GM23248 (cell line): ENCODE measurements at regions not wholly inside any gene's neighbourhood (a gene's known extent, or its start where the extent isn't known, plus 50 kb on each side); places are given as distances from the start of the nearest gene placed in this dataset.

Experiments used
- DNase-seq: peaks from one replicate; pipeline ENCODE4 v3.0.0-alpha.2; 2015
- H2AFZ ChIP-seq: fragments of 200-600 bp; sonication (generic); 2 replicates; pipeline ENCODE4 v1.6.1; 2016; ENCODE audit warnings: antibody characterized with exemption
- H3F3A ChIP-seq: fragments of 200-600 bp; sonication (generic); 2 replicates; pipeline ENCODE4 v1.6.1; 2016; ENCODE audit warnings: mild to moderate bottlenecking, antibody characterized with exemption, mixed run types; ENCODE audit not compliant: insufficient read depth
- H3K27ac ChIP-seq: fragments of 200-600 bp; sonication (generic); 2 replicates; pipeline ENCODE4 v1.5.1; 2016; ENCODE audit warnings: mild to moderate bottlenecking
- H3K27me3 ChIP-seq: fragments of 200-600 bp; sonication (generic); replicated peaks from 2 replicates; pipeline ENCODE4 v1.6.1; 2016; ENCODE audit warnings: mild to moderate bottlenecking; ENCODE audit not compliant: insufficient read depth
- H3K36me3 ChIP-seq: fragments of 200-600 bp; sonication (generic); 2 replicates; pipeline ENCODE4 v1.6.1; 2016; ENCODE audit warnings: low read depth, mild to moderate bottlenecking
- H3K4me1 ChIP-seq: fragments of 200-600 bp; sonication (generic); 2 replicates; pipeline ENCODE4 v1.6.1; 2016; ENCODE audit warnings: mild to moderate bottlenecking; ENCODE audit not compliant: insufficient read depth
- H3K4me2 ChIP-seq: fragments of 200-600 bp; sonication (generic); one replicate; pipeline ENCODE4 v1.6.1; 2016; ENCODE audit warnings: mild to moderate bottlenecking; ENCODE audit not compliant: unreplicated experiment
- H3K4me3 ChIP-seq: fragments of 200-600 bp; sonication (generic); 2 replicates; pipeline ENCODE4 v1.5.1; 2016; ENCODE audit warnings: mild to moderate bottlenecking
- H3K79me2 ChIP-seq: fragments of 200-600 bp; sonication (generic); 2 replicates; pipeline ENCODE4 v1.6.1; 2016; ENCODE audit warnings: mild to moderate bottlenecking; ENCODE audit not compliant: insufficient read depth
- H3K9ac ChIP-seq: fragments of 200-600 bp; sonication (generic); 2 replicates; pipeline ENCODE4 v1.6.1; 2016; ENCODE audit warnings: mild to moderate bottlenecking
- H3K9me2 ChIP-seq: fragments of 200-600 bp; sonication (generic); 2 replicates; pipeline ENCODE4 v1.6.1; 2016; ENCODE audit warnings: mixed run types, mild to moderate bottlenecking, moderate library complexity; ENCODE audit not compliant: insufficient read depth
- H3K9me3 ChIP-seq: fragments of 200-600 bp; sonication (generic); one replicate; pipeline ENCODE4 v1.6.1; 2017; ENCODE audit warnings: low read depth
- H4K20me1 ChIP-seq: fragments of 200-600 bp; sonication (generic); 2 replicates; pipeline ENCODE4 v1.6.0; 2016; ENCODE audit not compliant: insufficient read depth
- EZH2 ChIP-seq: fragments of 200-600 bp; sonication (generic); IDR thresholded peaks from 2 replicates; pipeline ENCODE4 v1.6.1; 2018; ENCODE audit warnings: antibody characterized with exemption, mild to moderate bottlenecking; ENCODE audit not compliant: insufficient read depth, poor library complexity, severe bottlenecking
- EZH2phosphoT487 ChIP-seq: fragments of 200-600 bp; sonication (generic); IDR thresholded peaks from 2 replicates; pipeline ENCODE4 v1.6.1; 2018; ENCODE audit warnings: antibody characterized with exemption, moderate library complexity, mild to moderate bottlenecking, low read depth; ENCODE audit not compliant: insufficient read depth
- WGBS, 2 experiments: methylation state at CpG; one replicate each; pipeline ENCODE4 v1.1.6; 2015 to 2017; ENCODE audit warnings: low lambda C conversion rate in 2 of 2, low coverage in 1 of 2; ENCODE audit errors: missing lambda C conversion rate in 2 of 2; 5-methylcytosine and 5-hydroxymethylcytosine counted together
- in situ Hi-C: fragments of 300-500 bp; cut with MboI; formaldehyde crosslinking; loops from 2 replicates; pipeline ENCODE4 v1.15.0; 2020

GRCh38 chr7:142553216-142553615 is 196.1 kb upstream of the PRSS1 start:
- in situ Hi-C loops, result loop anchor here (25.0 kb wide), 1 partner anchor 934 kb away; the partner anchor contains the start of gene TAS2R41
- Histone ChIP-seq H3K27ac (no peak overlapping the region), H3K79me2 (no peaks in the 10 kb centered on the region), H3K9me3 (no peaks in the 10 kb centered on the region), H4K20me1 (no peaks in the 10 kb centered on the region), H3K27me3 (no peaks in the 10 kb centered on the region), H3K4me2 (peak overlapping the region; percentile 39), H3K4me1 (peaks cover 65% of the 10 kb centered on the region), H3K36me3 (no peaks in the 10 kb centered on the region), H2AFZ (no peak overlapping the region), H3K4me3 (no peak overlapping the region), H3F3A (peaks cover 30% of the 10 kb centered on the region), H3K9me2 (no peaks in the 10 kb centered on the region), H3K9ac (no peak overlapping the region)
- peak; percentile 52 for DNase-seq
- TF ChIP-seq EZH2, result no peak
- no peak for TF ChIP-seq EZH2phosphoT487
- WGBS, 2 experiments, result 15 to 23% methylated on average over 2 of the region's 2 CpGs

- Histone ChIP-seq H3K9me2 (no peaks in the 10 kb centered on the region), H3K9me3 (no peaks in the 10 kb centered on the region), H3K9ac (no peak overlapping the region), H3K36me3 (no peaks in the 10 kb centered on the region), H3K27me3 (no peaks in the 10 kb centered on the region), H3F3A (peaks cover 3% of the 10 kb centered on the region), H3K4me2 (no peak overlapping the region), H3K27ac (no peak overlapping the region), H3K4me3 (no peak overlapping the region), H3K4me1 (peaks cover 27% of the 10 kb centered on the region), H4K20me1 (no peaks in the 10 kb centered on the region), H3K79me2 (no peaks in the 10 kb centered on the region), H2AFZ (no peak overlapping the region; the same call in 1 of the 2 replicates)
- in situ Hi-C loops, result no loop called here
- DNase-seq, result peak; percentile 54
- 50 to 66% methylated on average over 1 of the region's 1 CpG for WGBS, 2 experiments
- TF ChIP-seq EZH2 (no peak), EZH2phosphoT487 (no peak)
Observed at GRCh38 chr7:142548978-142549377, 200.3 kb upstream of the PRSS1 start.

DNA sequence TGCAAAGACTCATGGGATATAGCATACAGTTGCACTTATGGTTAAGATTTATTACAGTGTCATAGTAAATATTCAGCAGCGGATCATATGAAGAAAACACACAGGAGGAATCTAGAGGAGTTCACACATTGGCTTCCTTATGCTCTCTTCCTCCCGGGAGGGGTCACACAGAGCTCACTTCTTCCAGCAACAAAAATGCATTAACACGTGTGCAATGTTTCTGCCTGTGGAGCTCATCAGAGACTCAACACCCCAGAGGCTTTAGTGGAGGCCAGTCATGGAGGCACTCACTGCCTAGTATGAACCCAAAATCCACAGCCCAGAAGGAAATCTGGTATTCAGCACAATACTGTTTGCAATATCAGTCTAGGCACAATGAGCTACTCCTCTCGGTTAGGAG is 202.8 kb upstream of the PRSS1 start:
- H3K27ac ChIP-seq, result no peak overlapping the region
- DNase-seq, result no peak
- no peaks in the 10 kb centered on the region for H3K27me3 ChIP-seq
- H3K4me2 ChIP-seq, result no peak overlapping the region
- WGBS, 2 experiments, result 46 to 48% methylated on average over 4 of the region's 4 CpGs
- H3K36me3 ChIP-seq, result no peaks in the 10 kb centered on the region
- no peak for TF ChIP-seq EZH2phosphoT487
- TF ChIP-seq EZH2, result no peak
- peaks cover 14% of the 10 kb centered on the region for H3K4me1 ChIP-seq
- no peak overlapping the region for H3K9ac ChIP-seq
- no peaks in the 10 kb centered on the region for H3K79me2 ChIP-seq
- H2AFZ ChIP-seq, result no peak overlapping the region
- in situ Hi-C loops, result no loop called here
- no peaks in the 10 kb centered on the region for H3K9me2 ChIP-seq
- H3K9me3 ChIP-seq, result no peaks in the 10 kb centered on the region
- no peak overlapping the region for H3K4me3 ChIP-seq
- peaks cover 6% of the 10 kb centered on the region; the same call in 1 of the 2 replicates for H3F3A ChIP-seq
- no peaks in the 10 kb centered on the region for H4K20me1 ChIP-seq

DNA sequence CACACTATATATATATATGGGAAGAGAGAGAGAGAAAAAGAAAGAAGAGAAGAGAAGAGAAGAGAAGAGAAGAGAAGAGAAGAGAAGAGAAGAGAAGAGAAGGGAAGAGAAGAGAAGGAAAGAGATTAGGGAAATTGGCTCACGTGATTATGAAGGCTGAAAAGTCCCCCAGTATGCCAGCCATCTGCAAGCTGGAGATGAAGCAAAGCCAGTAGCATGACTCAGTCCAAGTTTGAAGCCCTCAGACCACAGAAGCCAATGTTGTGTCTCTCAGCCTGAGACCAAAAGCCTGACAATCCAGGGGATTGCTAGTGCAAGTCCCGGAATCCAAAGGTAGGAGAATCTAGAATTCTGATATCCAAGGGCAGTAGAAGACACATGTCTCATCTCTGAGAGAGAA is 206.3 kb upstream of the PRSS1 start:
- H3K4me1 ChIP-seq, result peaks cover 31% of the 10 kb centered on the region
- peaks cover 23% of the 10 kb centered on the region for H3F3A ChIP-seq
- H3K4me3 ChIP-seq, result no peak overlapping the region
- H3K27ac ChIP-seq, result no peak overlapping the region
- H3K9me3 ChIP-seq, result no peaks in the 10 kb centered on the region
- H3K36me3 ChIP-seq, result no peaks in the 10 kb centered on the region
- no peak overlapping the region for H2AFZ ChIP-seq
- TF ChIP-seq EZH2 (no peak), EZH2phosphoT487 (no peak)
- H4K20me1 ChIP-seq, result no peaks in the 10 kb centered on the region
- H3K4me2 ChIP-seq, result no peak overlapping the region
- DNase-seq, result peak; percentile 66
- H3K79me2 ChIP-seq, result no peaks in the 10 kb centered on the region
- no peaks in the 10 kb centered on the region for H3K9me2 ChIP-seq
- no peaks in the 10 kb centered on the region for H3K27me3 ChIP-seq
- 49 to 56% methylated on average over 2 of the region's 2 CpGs for WGBS, 2 experiments
- in situ Hi-C loops, result no loop called here
- no peak overlapping the region for H3K9ac ChIP-seq

DNA sequence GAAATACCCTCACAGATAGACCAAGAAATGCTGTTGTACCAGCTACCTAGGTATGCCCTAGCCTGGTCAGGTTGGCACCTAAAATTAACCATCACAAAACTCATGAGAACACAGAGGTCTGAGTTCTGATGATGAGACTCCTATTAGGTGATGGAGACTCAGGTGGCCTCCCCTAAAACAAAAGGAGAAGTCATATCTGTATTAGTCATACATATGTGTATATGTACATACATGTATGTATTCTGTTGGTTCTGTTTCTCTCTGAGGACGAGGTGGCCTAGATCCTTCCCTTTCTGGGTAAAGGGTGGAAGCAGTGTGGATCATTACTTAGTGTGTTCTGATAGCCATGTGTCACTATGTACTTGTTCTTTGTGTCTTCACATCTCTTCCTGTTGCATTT is 207.2 kb upstream of the PRSS1 start:
- peaks cover 31% of the 10 kb centered on the region for H3K4me1 ChIP-seq
- DNase-seq, result no peak
- no peaks in the 10 kb centered on the region for H3K36me3 ChIP-seq
- H3K79me2 ChIP-seq, result no peaks in the 10 kb centered on the region
- WGBS, 2 experiments, result 56 to 60% methylated on average over 1 of the region's 1 CpG
- H3K9ac ChIP-seq, result no peak overlapping the region
- no peak overlapping the region for H2AFZ ChIP-seq
- peaks cover 23% of the 10 kb centered on the region for H3F3A ChIP-seq
- no peak overlapping the region for H3K4me3 ChIP-seq
- no peaks in the 10 kb centered on the region for H3K9me3 ChIP-seq
- in situ Hi-C loops, result no loop called here
- H3K27ac ChIP-seq, result no peak overlapping the region
- no peaks in the 10 kb centered on the region for H3K27me3 ChIP-seq
- no peak for TF ChIP-seq EZH2
- TF ChIP-seq EZH2phosphoT487, result no peak
- H3K9me2 ChIP-seq, result no peaks in the 10 kb centered on the region
- H3K4me2 ChIP-seq, result no peak overlapping the region
- H4K20me1 ChIP-seq, result no peaks in the 10 kb centered on the region
